ENCODE measurements at regions not wholly inside any gene's neighbourhood (a gene's known extent, or its start where the extent isn't known, plus 50 kb on each side); places are given as distances from the start of the nearest gene placed in this dataset.

- no peaks in the 10 kb centered on the region for H3K36me3 ChIP-seq (ENCODE audit: control insufficient read depth in 2 of 4, insufficient read depth in 4 of 4, low read length in 3 of 4)
- H3K56ac ChIP-seq (replicated peaks; ENCODE audit: insufficient read length, low read depth, low read length), result no peak overlapping the region
- H3K27ac ChIP-seq (ENCODE audit: low read depth, low read length), result no peak overlapping the region
- no peak overlapping the region for H3K14ac ChIP-seq (ENCODE audit: insufficient read length)
- WGBS, 2 experiments (ENCODE audit: extremely low coverage in 1 of 2, insufficient coverage in 1 of 2, insufficient read length in 1 of 2, insufficient replicate concordance in 2 of 2, low coverage in 1 of 2, low lambda C conversion rate in 2 of 2, missing lambda C conversion rate in 1 of 2), result 86% methylated on average over 4 of the region's 4 CpGs; no CpG with 5 or more reads in 1 of the 2 experiments
- H3K4me1 ChIP-seq (replicated peaks in 1 of 4; ENCODE audit: control insufficient read depth in 3 of 4, insufficient read depth in 4 of 4, low read length in 3 of 4), result no peaks in the 10 kb centered on the region; a peak in 1 of 7 replicates
- no peak overlapping the region for H2AK5ac ChIP-seq (ENCODE audit: low read depth, low read length)
- no peak overlapping the region for H3K4ac ChIP-seq (replicated peaks; ENCODE audit: insufficient read length, low read depth, low read length)
- no peaks in the 10 kb centered on the region for H4K20me1 ChIP-seq (replicated peaks in 1 of 2; ENCODE audit: control insufficient read depth in 1 of 2, insufficient read depth in 2 of 2, low read length in 2 of 2)
- no peak overlapping the region for H2BK120ac ChIP-seq (replicated peaks; ENCODE audit: low read depth, low read length)
- no peak overlapping the region for H3K23ac ChIP-seq (ENCODE audit: insufficient read length)
- no peak overlapping the region for H2BK20ac ChIP-seq (ENCODE audit: low read length)
- no peaks in the 10 kb centered on the region for H3K23me2 ChIP-seq (ENCODE audit: low read depth, low read length)
- FAIRE-seq (no peak), DNase-seq (ENCODE audit: low read depth in 1 of 2, low spot score in 2 of 2) (no peak)
- H3K27me3 ChIP-seq (replicated peaks in 1 of 4; ENCODE audit: control insufficient read depth in 3 of 4, extremely low read depth in 1 of 4, insufficient read depth in 3 of 4, low read length in 3 of 4), result no peaks in the 10 kb centered on the region
- H4K8ac ChIP-seq (ENCODE audit: extremely low read depth, insufficient read depth, low read length), result no peak overlapping the region
- no peak overlapping the region for H4K91ac ChIP-seq (replicated peaks; ENCODE audit: insufficient read length, low read length)
- H3K18ac ChIP-seq (ENCODE audit: extremely low read depth, low read length), result no peak overlapping the region
- H3K4me2 ChIP-seq (ENCODE audit: insufficient read depth in 1 of 2, low read depth in 2 of 2, low read length in 2 of 2), result no peak overlapping the region
- no peak overlapping the region for H2BK12ac ChIP-seq (ENCODE audit: low read depth, low read length)
- ChIA-PET CTCF (ENCODE audit: partially characterized antibody) (interaction anchor here (0.5 to 1.8 kb wide), 4 partner anchors 17 to 832 kb away, joined by 3 to 6 read pairs (median 3); no protein-coding TSS in a partner anchor), POLR2A (ENCODE audit: partially characterized antibody) (no interaction called here)
- no peak overlapping the region for H2AFZ ChIP-seq (ENCODE audit: low read length)
- no peaks in the 10 kb centered on the region for H3K79me1 ChIP-seq (ENCODE audit: low read depth, low read length)
- H3K4me3 ChIP-seq (ENCODE audit: extremely low read depth in 1 of 4, insufficient read depth in 2 of 4, low read depth in 3 of 4, low read length in 4 of 4), result no peak overlapping the region
- no peaks in the 10 kb centered on the region for H3K79me2 ChIP-seq (ENCODE audit: control insufficient read depth in 1 of 2, insufficient read depth in 2 of 2, low read length in 2 of 2)
- no peak overlapping the region for H3K9ac ChIP-seq (replicated peaks in 1 of 4; ENCODE audit: extremely low read depth in 1 of 4, low read depth in 3 of 4, low read length in 3 of 4)
- H4K5ac ChIP-seq (ENCODE audit: insufficient read length, low read depth, low read length), result no peak overlapping the region
- no peak overlapping the region for H2BK5ac ChIP-seq (ENCODE audit: low read depth, low read length)
- H2BK15ac ChIP-seq (ENCODE audit: low read length), result no peak overlapping the region
- H3K9me3 ChIP-seq (ENCODE audit: insufficient read depth in 2 of 2, low read depth in 1 of 2, low read length in 1 of 2), result no peaks in the 10 kb centered on the region
- TF ChIP-seq JUND (IDR thresholded peaks at IDR 0.05; ENCODE audit: low read length) (no peak), RFX5 (IDR thresholded peaks at IDR 0.05; ENCODE audit: borderline replicate concordance, low read depth, low read length) (no peak), SIRT6 (IDR thresholded peaks at IDR 0.05; ENCODE audit: low read length) (no peak), CBX5 (IDR thresholded peaks at IDR 0.05; ENCODE audit: low read depth, low read length) (no peak), YY1 (IDR thresholded peaks at IDR 0.05; ENCODE audit: low read depth, low read length) (no peak), KDM5A (IDR thresholded peaks at IDR 0.05; ENCODE audit: low read length) (no peak), BCL11A (IDR thresholded peaks at IDR 0.05; ENCODE audit: low read depth in 2 of 2, low read length in 2 of 2) (no peak), SIN3A (conservative IDR thresholded peaks at IDR 0.05 in 1 of 2, IDR thresholded peaks at IDR 0.05 in 1 of 2; ENCODE audit: low read depth in 1 of 2, low read length in 2 of 2) (no peak), SAP30 (IDR thresholded peaks at IDR 0.05; ENCODE audit: insufficient read depth, insufficient replicate concordance, low read length) (no peak), TEAD4 (IDR thresholded peaks at IDR 0.05; ENCODE audit: low read depth, low read length) (no peak), HDAC6 (IDR thresholded peaks at IDR 0.05; ENCODE audit: low read depth, low read length) (no peak), USF2 (IDR thresholded peaks at IDR 0.05; ENCODE audit: low read length) (no peak)
Measured at GRCh38 chr16:73793260-73793659, 503.4 kb upstream of the PSMD7 start.

All from H1 (cell line).